Mucosa of descending colon (tissue), 3 donors: ENCODE measurements at regions not wholly inside any gene's neighbourhood (a gene's known extent, or its start where the extent isn't known, plus 50 kb on each side); places are given as distances from the start of the nearest gene placed in this dataset.

Experiments
- ATAC-seq: fragments of 200-7000 bp; cut with Tn5 transposase; one replicate; pipeline ENCODE4 v1.9.1; 2020; ENCODE audit warnings: mild to moderate bottlenecking, moderate library complexity
- DNase-seq, 3 donors: peaks; one replicate each; pipeline ENCODE4 v3.0.0-alpha.2; 2020
- H3K36me3 ChIP-seq: fragments of 200-600 bp; one replicate; pipeline ENCODE4 v1.8.0; 2021; ENCODE audit warnings: low read depth, mild to moderate bottlenecking
- H3K4me1 ChIP-seq: fragments of 200-600 bp; one replicate; pipeline ENCODE4 v1.8.0; 2021; ENCODE audit warnings: low read depth, mild to moderate bottlenecking
- H3K4me3 ChIP-seq: fragments of 200-600 bp; one replicate; pipeline ENCODE4 v1.8.0; 2021; ENCODE audit warnings: mild to moderate bottlenecking
- H3K9me3 ChIP-seq: fragments of 200-600 bp; one replicate; pipeline ENCODE4 v1.8.0; 2021; ENCODE audit warnings: mild to moderate bottlenecking
- CTCF ChIP-seq: fragments of 200-600 bp; IDR thresholded peaks from one replicate; pipeline ENCODE4 v1.8.0; 2022; ENCODE audit warnings: antibody characterized with exemption, mild to moderate bottlenecking
- intact Hi-C, 2 donors: fragments of 100-400 bp; cut with DNase I in 1 of 2; cut with micrococcal nuclease in 1 of 2; formaldehyde crosslinking; loops; one replicate each; pipeline versions ENCODE4 v1.11.0 to v1.11.1; 2022; cut with DNase I, micrococcal nuclease
- donor health status: DM: no; HTN: no; CAD: no; lungs with moderate emphysema.
- donor health status: DM: no; HTN: no; CAD: no.
- donor health status: DM: no; HTN: yes; CAD: no.

- Histone ChIP-seq H3K36me3 (no peaks in the 10 kb centered on the region), H3K4me3 (no peak overlapping the region), H3K9me3 (no peaks in the 10 kb centered on the region), H3K4me1 (no peaks in the 10 kb centered on the region)
- ATAC-seq (no peak), DNase-seq (no peak)
- no peak for TF ChIP-seq CTCF
- intact Hi-C loops: no loop called here
Measured at GRCh38 chr2:215576572-215576971, 140.7 kb upstream of the FN1 start.

GRCh38 chr2:215573496-215573895 is 137.6 kb upstream of the FN1 start:
- Histone ChIP-seq H3K36me3 (no peaks in the 10 kb centered on the region), H3K4me3 (no peak overlapping the region), H3K4me1 (no peaks in the 10 kb centered on the region), H3K9me3 (no peaks in the 10 kb centered on the region)
- no peak for TF ChIP-seq CTCF
- ATAC-seq: no peak
- DNase-seq: no peak
- intact Hi-C loops: no loop called here

- ATAC-seq: no peak
- no peak for DNase-seq
- H3K4me1 ChIP-seq: no peaks in the 10 kb centered on the region
- H3K4me3 ChIP-seq: no peak overlapping the region
- intact Hi-C loops: no loop called here
- H3K36me3 ChIP-seq: no peaks in the 10 kb centered on the region
- no peak for TF ChIP-seq CTCF
- H3K9me3 ChIP-seq: no peaks in the 10 kb centered on the region
Measured at GRCh38 chr2:215572341-215572848, 136.5 kb upstream of the FN1 start.

GRCh38 chr2:215571689-215572088 is 135.8 kb upstream of the FN1 start:
- no peak for ATAC-seq

GRCh38 chr2:215567504-215567903 is 131.6 kb upstream of the FN1 start:
- H3K4me3 ChIP-seq: no peak overlapping the region
- ATAC-seq: no peak
- no peak for DNase-seq
- TF ChIP-seq CTCF: no peak
- H3K9me3 ChIP-seq: no peaks in the 10 kb centered on the region
- H3K4me1 ChIP-seq: no peaks in the 10 kb centered on the region
- no peaks in the 10 kb centered on the region for H3K36me3 ChIP-seq
- intact Hi-C loops: no loop called here

More at GRCh38 chr2:215571689-215572088, 135.8 kb upstream of the FN1 start:
- no peaks in the 10 kb centered on the region for H3K36me3 ChIP-seq
- no peak for DNase-seq
- intact Hi-C loops: no loop called here
- H3K4me1 ChIP-seq: no peaks in the 10 kb centered on the region
- TF ChIP-seq CTCF: no peak
- no peak overlapping the region for H3K4me3 ChIP-seq
- H3K9me3 ChIP-seq: no peaks in the 10 kb centered on the region

GRCh38 chr2:215565897-215566296 is 130.0 kb upstream of the FN1 start:
- Histone ChIP-seq H3K9me3 (no peaks in the 10 kb centered on the region), H3K4me1 (no peaks in the 10 kb centered on the region), H3K4me3 (no peak overlapping the region), H3K36me3 (no peaks in the 10 kb centered on the region)
- DNase-seq: no peak
- intact Hi-C loops: no loop called here
- no peak for ATAC-seq
- TF ChIP-seq CTCF: no peak
